CD14-positive monocyte (primary cell): ENCODE measurements at regions not wholly inside any gene's neighbourhood (a gene's known extent, or its start where the extent isn't known, plus 50 kb on each side); places are given as distances from the start of the nearest gene placed in this dataset.

ENCODE experiments used
- DNase-seq, 3 donors: peaks; one replicate each; pipeline ENCODE4 v3.0.0-alpha.2; 2011 to 2022
- H2AFZ ChIP-seq: 2 replicates; pipeline ENCODE4 v1.6.0; 2012; ENCODE audit warnings: mild to moderate bottlenecking, low read depth, low read length, inconsistent platforms; ENCODE audit not compliant: insufficient read depth, poor library complexity, severe bottlenecking
- H3K27ac ChIP-seq, 2 donors: 1 replicate in 1 of 2; 2 replicates in 1 of 2; pipeline ENCODE4 v1.5.1; 2012 to 2013; ENCODE audit warnings: low read length in 2 of 2, control low read depth in 1 of 2, inconsistent platforms in 1 of 2, low read depth in 1 of 2, mild to moderate bottlenecking in 1 of 2
- H3K27me3 ChIP-seq, 2 donors: one replicate each; pipeline versions ENCODE4 v1.6.0 to v1.6.1; 2011 to 2013; ENCODE audit warnings: low read length in 2 of 2; ENCODE audit not compliant: control insufficient read depth in 2 of 2, insufficient read depth in 2 of 2
- H3K36me3 ChIP-seq, 2 donors: replicated peaks in 1 of 2; 1 replicate in 1 of 2; 2 replicates in 1 of 2; pipeline versions ENCODE4 v1.5.1 to v1.6.1; 2012 to 2013; ENCODE audit warnings: low read length in 2 of 2, control low read depth in 1 of 2, inconsistent platforms in 1 of 2, mild to moderate bottlenecking in 1 of 2; ENCODE audit not compliant: insufficient read depth in 2 of 2, control insufficient read depth in 1 of 2
- H3K4me1 ChIP-seq, 2 donors: 1 replicate in 1 of 2; 2 replicates in 1 of 2; pipeline versions ENCODE4 v1.5.1 to v1.6.1; 2012 to 2013; ENCODE audit warnings: low read length in 2 of 2, control low read depth in 1 of 2, inconsistent platforms in 1 of 2, mild to moderate bottlenecking in 1 of 2, moderate library complexity in 1 of 2; ENCODE audit not compliant: insufficient read depth in 2 of 2, control insufficient read depth in 1 of 2
- H3K4me2 ChIP-seq: replicated peaks from 2 replicates; pipeline ENCODE3; 2012; ENCODE audit warnings: low read length, moderate library complexity, mild to moderate bottlenecking; ENCODE audit not compliant: poor library complexity, severe bottlenecking; ENCODE audit errors: extremely low read depth
- H3K4me3 ChIP-seq, 3 experiments: fragments of 200-600 bp in 1 of 3; sonication (generic) in 1 of 3; replicated peaks in 1 of 3; 1 replicate in 2 of 3; 2 replicates in 1 of 3; pipeline ENCODE4 v1.5.1; 2011 to 2013; ENCODE audit warnings: low read length in 3 of 3, mild to moderate bottlenecking in 3 of 3, control low read depth in 2 of 3, low read depth in 2 of 3, inconsistent platforms in 1 of 3, moderate library complexity in 1 of 3
- H3K79me2 ChIP-seq: 2 replicates; pipeline ENCODE4 v1.6.0; 2012; ENCODE audit warnings: mild to moderate bottlenecking, control low read depth, inconsistent platforms, low read length, moderate library complexity; ENCODE audit not compliant: insufficient read depth
- H3K9ac ChIP-seq: 2 replicates; pipeline ENCODE4 v1.6.0; 2017; ENCODE audit warnings: low read length, mild to moderate bottlenecking; ENCODE audit not compliant: insufficient read depth, poor library complexity, severe bottlenecking
- H3K9me3 ChIP-seq, 2 donors: replicated peaks in 1 of 2; 1 replicate in 1 of 2; 2 replicates in 1 of 2; pipeline versions ENCODE4 v1.5.1 to v1.6.1; 2012 to 2013; ENCODE audit warnings: low read length in 2 of 2, control low read depth in 1 of 2; ENCODE audit not compliant: control insufficient read depth in 1 of 2, insufficient read depth in 1 of 2
- H4K20me1 ChIP-seq: 2 replicates; pipeline ENCODE4 v1.6.0; 2012; ENCODE audit warnings: mild to moderate bottlenecking, low read length, control low read depth, moderate library complexity; ENCODE audit not compliant: insufficient read depth
- H3K27ac Mint-ChIP-seq, 7 donors: one replicate each; pipeline ENCODE4 v1.8.0; 2020; ENCODE audit warnings: mild to moderate bottlenecking in 7 of 7, mixed read lengths in 7 of 7, moderate library complexity in 6 of 7, inconsistent platforms in 2 of 7
- H3K27me3 Mint-ChIP-seq, 3 donors: one replicate each; pipeline ENCODE4 v1.8.0; 2021 to 2022; ENCODE audit warnings: low read depth in 3 of 3, mild to moderate bottlenecking in 3 of 3, mixed read lengths in 3 of 3, moderate library complexity in 3 of 3, inconsistent platforms in 1 of 3
- H3K36me3 Mint-ChIP-seq, 2 donors: one replicate each; pipeline ENCODE4 v1.8.0; 2020; ENCODE audit warnings: mixed read lengths in 2 of 2, inconsistent platforms in 1 of 2, mild to moderate bottlenecking in 1 of 2
- H3K4me1 Mint-ChIP-seq: one replicate; pipeline ENCODE4 v1.8.0; 2020; ENCODE audit warnings: mild to moderate bottlenecking, mixed read lengths
- H3K4me3 Mint-ChIP-seq, 2 donors: one replicate each; pipeline ENCODE4 v1.8.0; 2020; ENCODE audit warnings: mild to moderate bottlenecking in 2 of 2, mixed read lengths in 2 of 2, moderate library complexity in 1 of 2
- H3K9me3 Mint-ChIP-seq, 7 donors: one replicate each; pipeline ENCODE4 v1.8.0; 2020 to 2022; ENCODE audit warnings: mixed read lengths in 7 of 7, mild to moderate bottlenecking in 6 of 7, moderate library complexity in 6 of 7, inconsistent platforms in 2 of 7
- WGBS: methylation state at CpG from one replicate; pipeline ENCODE4 v1.1.5; 2013; ENCODE audit warnings: missing lambda C conversion rate; ENCODE audit not compliant: insufficient coverage; 5-methylcytosine and 5-hydroxymethylcytosine counted together
- intact Hi-C, 2 donors: fragments of 100-400 bp; cut with micrococcal nuclease; formaldehyde crosslinking; loops; one replicate each; pipeline versions ENCODE4 v1.15.0 to v1.15.1; 2023
- TF ChIP-seq, protein P1 (sequence below): fragments of 200-600 bp; IDR thresholded peaks from one replicate; pipeline ENCODE4 v1.8.0; 2022; ENCODE audit warnings: antibody characterized with exemption, mild to moderate bottlenecking

- Histone ChIP-seq H3K9me3 (no peaks in the 10 kb centered on the region), H3K4me3 (no peak overlapping the region), H3K4me1 (peaks cover 11 to 12% of the 10 kb centered on the region in 2 donors), H3K4me2 (no peak overlapping the region), H2AFZ (no peak overlapping the region), H3K36me3 (no peaks in the 10 kb centered on the region), H3K9ac (no peak overlapping the region), H3K27ac (no peak overlapping the region), H4K20me1 (no peaks in the 10 kb centered on the region), H3K79me2 (no peaks in the 10 kb centered on the region), H3K27me3 (peaks cover 0 to 24% of the 10 kb centered on the region in 2 donors)
- DNase-seq: no peak
- Mint-ChIP-seq H3K4me1 (peaks cover 9% of the 10 kb centered on the region), H3K9me3 (peaks cover 0 to 8% (median 4%) of the 10 kb centered on the region in 7 donors), H3K27me3 (peaks cover 25 to 32% (median 27%) of the 10 kb centered on the region in 3 donors), H3K36me3 (peaks cover 0 to 1% of the 10 kb centered on the region in 2 donors), H3K4me3 (no peak overlapping the region), H3K27ac (no peak overlapping the region)
- intact Hi-C loops: no loop called here
- TF ChIP-seq, protein P1, sequence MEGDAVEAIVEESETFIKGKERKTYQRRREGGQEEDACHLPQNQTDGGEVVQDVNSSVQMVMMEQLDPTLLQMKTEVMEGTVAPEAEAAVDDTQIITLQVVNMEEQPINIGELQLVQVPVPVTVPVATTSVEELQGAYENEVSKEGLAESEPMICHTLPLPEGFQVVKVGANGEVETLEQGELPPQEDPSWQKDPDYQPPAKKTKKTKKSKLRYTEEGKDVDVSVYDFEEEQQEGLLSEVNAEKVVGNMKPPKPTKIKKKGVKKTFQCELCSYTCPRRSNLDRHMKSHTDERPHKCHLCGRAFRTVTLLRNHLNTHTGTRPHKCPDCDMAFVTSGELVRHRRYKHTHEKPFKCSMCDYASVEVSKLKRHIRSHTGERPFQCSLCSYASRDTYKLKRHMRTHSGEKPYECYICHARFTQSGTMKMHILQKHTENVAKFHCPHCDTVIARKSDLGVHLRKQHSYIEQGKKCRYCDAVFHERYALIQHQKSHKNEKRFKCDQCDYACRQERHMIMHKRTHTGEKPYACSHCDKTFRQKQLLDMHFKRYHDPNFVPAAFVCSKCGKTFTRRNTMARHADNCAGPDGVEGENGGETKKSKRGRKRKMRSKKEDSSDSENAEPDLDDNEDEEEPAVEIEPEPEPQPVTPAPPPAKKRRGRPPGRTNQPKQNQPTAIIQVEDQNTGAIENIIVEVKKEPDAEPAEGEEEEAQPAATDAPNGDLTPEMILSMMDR: no peak
- 85% methylated on average over 9 of the region's 15 CpGs for WGBS
Observed at GRCh38 chr12:30827101-30828066, 72.6 kb upstream of the CAPRIN2 start.

DNA sequence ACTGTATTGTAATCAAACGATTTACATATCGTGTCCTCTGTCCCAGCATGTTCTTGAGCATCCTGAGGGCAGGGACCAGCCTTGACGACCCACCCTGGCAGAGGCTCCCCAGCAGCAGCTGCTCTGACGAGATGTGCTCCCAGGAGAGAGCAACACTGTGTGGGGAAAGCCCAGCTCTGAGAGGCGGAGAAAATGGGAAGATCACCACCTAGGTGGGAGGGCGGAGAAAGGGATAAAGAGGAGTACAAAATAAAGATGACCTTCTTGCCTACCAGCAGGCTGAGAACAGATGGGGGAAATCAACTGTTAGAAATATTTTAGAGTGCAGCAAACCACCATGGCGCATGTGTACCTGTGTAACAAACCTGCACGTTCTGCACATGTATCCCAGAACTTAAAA, 71.5 kb upstream of the CAPRIN2 start:
- no peak for DNase-seq
- TF ChIP-seq, protein P1: no peak
- H3K36me3 ChIP-seq: no peaks in the 10 kb centered on the region
- H3K4me1 ChIP-seq: peaks cover 13% of the 10 kb centered on the region in 2 donors
- no peak overlapping the region for H2AFZ ChIP-seq
- no peak overlapping the region for H3K4me3 Mint-ChIP-seq
- H3K4me3 ChIP-seq: no peak overlapping the region
- intact Hi-C loops: no loop called here
- H3K27ac Mint-ChIP-seq: peak overlapping the region in 1 of 7 donors; percentile 3
- peaks cover 36 to 42% (median 38%) of the 10 kb centered on the region in 3 donors for H3K27me3 Mint-ChIP-seq
- H3K9me3 ChIP-seq: no peaks in the 10 kb centered on the region
- 95% methylated on average over 5 of the region's 8 CpGs for WGBS
- H3K4me2 ChIP-seq: no peak overlapping the region
- peaks cover 0 to 1% of the 10 kb centered on the region in 2 donors for H3K36me3 Mint-ChIP-seq
- no peak overlapping the region for H3K9ac ChIP-seq
- H3K4me1 Mint-ChIP-seq: peaks cover 15% of the 10 kb centered on the region
- H3K27ac ChIP-seq: no peak overlapping the region
- H3K27me3 ChIP-seq: peaks cover 7 to 35% of the 10 kb centered on the region in 2 donors
- H3K9me3 Mint-ChIP-seq: peaks cover 0 to 8% (median 0%) of the 10 kb centered on the region in 7 donors
- H3K79me2 ChIP-seq: no peaks in the 10 kb centered on the region
- H4K20me1 ChIP-seq: no peaks in the 10 kb centered on the region
